Omental fat pad (tissue), 3 donors: ENCODE measurements at regions not wholly inside any gene's neighbourhood (a gene's known extent, or its start where the extent isn't known, plus 50 kb on each side); places are given as distances from the start of the nearest gene placed in this dataset.

ENCODE experiments used
- ATAC-seq: fragments of 150-250 bp; one replicate; pipeline ENCODE4 v1.9.1; 2016; ENCODE audit warnings: mild to moderate bottlenecking, moderate library complexity; ENCODE audit not compliant: low FRiP score
- DNase-seq: peaks from one replicate; pipeline ENCODE4 v3.0.0-alpha.2; 2019; ENCODE audit warnings: low spot score
- CTCF ChIP-seq, 3 donors: fragments of 450-650 bp; IDR thresholded peaks; one replicate each; pipeline ENCODE4 v1.5.1; 2016 to 2017; ENCODE audit warnings: antibody characterized with exemption in 3 of 3, mild to moderate bottlenecking in 3 of 3, moderate library complexity in 2 of 3

GRCh38 chr16:54460263-54460860 is 173.8 kb upstream of the IRX3 start:
- no peak for ATAC-seq
- TF ChIP-seq CTCF (IDR thresholded peaks at IDR 0.05), result no peak
- no peak for DNase-seq

- ATAC-seq (no peak), DNase-seq (no peak)
- no peak for TF ChIP-seq CTCF (IDR thresholded peaks at IDR 0.05)
These were observed 173.1 kb upstream of the IRX3 start for GRCh38 chr16:54459509-54460262.

- DNase-seq (no peak), ATAC-seq (no peak)
- no peak for TF ChIP-seq CTCF (IDR thresholded peaks at IDR 0.05)
These were observed 172.3 kb upstream of the IRX3 start for GRCh38 chr16:54458923-54459322.

GRCh38 chr16:54456291-54456690 is 169.7 kb upstream of the IRX3 start:
- DNase-seq (no peak), ATAC-seq (no peak)
- no peak for TF ChIP-seq CTCF (IDR thresholded peaks at IDR 0.05)

GRCh38 chr16:54455030-54455725 is 168.6 kb upstream of the IRX3 start:
- no peak for ATAC-seq
- no peak for TF ChIP-seq CTCF (IDR thresholded peaks at IDR 0.05)
- DNase-seq, result no peak

- no peak for TF ChIP-seq CTCF (IDR thresholded peaks at IDR 0.05)
- ATAC-seq, result no peak
- no peak for DNase-seq
These were observed 168.0 kb upstream of the IRX3 start for GRCh38 chr16:54454616-54455015.
